Kidney glomerular epithelial cell (primary cell): ENCODE measurements at regions not wholly inside any gene's neighbourhood (a gene's known extent, or its start where the extent isn't known, plus 50 kb on each side); places are given as distances from the start of the nearest gene placed in this dataset.

Experiments used
- DNase-seq: peaks from one replicate; lab custom pipeline; 2025; lab: John Stamatoyannopoulos, UW

- DNase-seq, result no peak
These were observed 50.8 kb upstream of the MYLIP start for GRCh38 chr6:16078064-16078463.

- DNase-seq, result no peak
These were observed 59.2 kb upstream of the MYLIP start for GRCh38 chr6:16069671-16070070.

- no peak for DNase-seq
These were observed 59.7 kb upstream of the MYLIP start for GRCh38 chr6:16069222-16069621.

GRCh38 chr6:16067568-16067967 is 61.3 kb upstream of the MYLIP start:
- no peak for DNase-seq

- no peak for DNase-seq
These were observed 64.2 kb upstream of the MYLIP start for GRCh38 chr6:16064671-16065072.

GRCh38 chr6:16063580-16063979 is 65.3 kb upstream of the MYLIP start:
- no peak for DNase-seq

GRCh38 chr6:16061818-16062217 is 67.1 kb upstream of the MYLIP start:
- no peak for DNase-seq

- DNase-seq, result no peak
These were observed 68.8 kb upstream of the MYLIP start for GRCh38 chr6:16060039-16060438.

GRCh38 chr6:16059496-16059895 is 69.4 kb upstream of the MYLIP start:
- DNase-seq, result no peak

- no peak for DNase-seq
These were observed 69.9 kb upstream of the MYLIP start for GRCh38 chr6:16058929-16059345.

GRCh38 chr6:16058201-16058928 is 70.5 kb upstream of the MYLIP start:
- no peak for DNase-seq

- no peak for DNase-seq
These were observed 71.4 kb upstream of the MYLIP start for GRCh38 chr6:16057446-16057845.

- DNase-seq, result no peak
These were observed 72.5 kb upstream of the MYLIP start for GRCh38 chr6:16056263-16056870.

- no peak for DNase-seq
These were observed 73.0 kb upstream of the MYLIP start for GRCh38 chr6:16055852-16056251.

- peak; percentile 44 for DNase-seq
These were observed 79.7 kb upstream of the MYLIP start for GRCh38 chr6:16049168-16049567.

- DNase-seq, result no peak
These were observed 80.7 kb upstream of the MYLIP start for GRCh38 chr6:16048221-16048620.

- DNase-seq, result no peak
These were observed 81.4 kb upstream of the MYLIP start for GRCh38 chr6:16047435-16047990.

- DNase-seq, result no peak
These were observed 83.6 kb upstream of the MYLIP start for GRCh38 chr6:16045238-16045637.

- no peak for DNase-seq
These were observed 84.7 kb upstream of the MYLIP start for GRCh38 chr6:16044211-16044643.

GRCh38 chr6:16043171-16044135 is 85.4 kb upstream of the MYLIP start:
- no peak for DNase-seq

GRCh38 chr6:16042751-16043150 is 86.1 kb upstream of the MYLIP start:
- DNase-seq, result no peak

GRCh38 chr6:16041327-16041726 is 87.6 kb upstream of the MYLIP start:
- DNase-seq, result no peak
